NCI-H2171 treated with DMSO at 0.1 percent for 48 hours (cell line): ENCODE measurements at regions not wholly inside any gene's neighbourhood (a gene's known extent, or its start where the extent isn't known, plus 50 kb on each side); places are given as distances from the start of the nearest gene placed in this dataset.
A peak's percentile ranks its signal among the peaks of the same experiment; 100 is the strongest.

Experiments
- DNase-seq: peaks from one replicate; lab custom pipeline; 2025; lab: John Stamatoyannopoulos, UW

GRCh38 chr20:39222101-39222500 is 260.0 kb downstream of the DHX35 start:
- no peak for DNase-seq

- no peak for DNase-seq
Observed at GRCh38 chr20:39216195-39216594, 254.1 kb downstream of the DHX35 start.

GRCh38 chr20:39214828-39215227 is 252.7 kb downstream of the DHX35 start:
- peak; percentile 33 for DNase-seq

DNA sequence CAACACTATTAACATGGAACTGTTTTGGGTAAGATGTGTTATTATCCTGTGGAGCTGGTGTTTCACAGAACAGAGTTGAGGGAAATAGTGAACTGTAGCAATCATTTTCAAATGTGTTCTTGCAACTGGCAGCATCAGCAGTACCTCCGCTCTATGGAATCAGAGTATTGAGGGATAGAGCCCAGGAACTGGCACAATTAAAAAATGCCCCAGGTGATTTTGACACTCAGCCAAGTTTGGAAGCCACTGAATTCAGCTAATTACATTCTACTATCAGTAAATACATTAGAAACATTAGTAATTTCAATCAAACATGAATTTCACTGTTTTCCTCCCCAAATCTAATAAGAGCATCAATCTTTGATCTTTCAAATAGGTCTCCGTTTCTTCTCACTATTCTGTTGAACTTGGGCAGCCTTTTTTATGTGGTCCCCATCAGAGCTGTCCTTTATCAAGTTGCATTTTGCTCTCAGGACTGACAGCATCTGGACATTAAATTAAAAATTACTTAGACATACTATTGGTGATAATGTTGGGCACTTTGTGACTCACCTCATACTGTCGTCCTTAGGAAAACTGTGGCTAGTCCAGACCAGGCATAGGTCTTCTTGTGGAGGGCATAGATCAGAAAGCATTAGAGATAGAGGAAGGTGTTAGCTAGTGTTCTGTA is 251.5 kb downstream of the DHX35 start:
- no peak for DNase-seq

GRCh38 chr20:39211060-39211748 is 249.1 kb downstream of the DHX35 start:
- no peak for DNase-seq

- DNase-seq: no peak
Observed at GRCh38 chr20:39210341-39211036, 248.3 kb downstream of the DHX35 start.

DNA sequence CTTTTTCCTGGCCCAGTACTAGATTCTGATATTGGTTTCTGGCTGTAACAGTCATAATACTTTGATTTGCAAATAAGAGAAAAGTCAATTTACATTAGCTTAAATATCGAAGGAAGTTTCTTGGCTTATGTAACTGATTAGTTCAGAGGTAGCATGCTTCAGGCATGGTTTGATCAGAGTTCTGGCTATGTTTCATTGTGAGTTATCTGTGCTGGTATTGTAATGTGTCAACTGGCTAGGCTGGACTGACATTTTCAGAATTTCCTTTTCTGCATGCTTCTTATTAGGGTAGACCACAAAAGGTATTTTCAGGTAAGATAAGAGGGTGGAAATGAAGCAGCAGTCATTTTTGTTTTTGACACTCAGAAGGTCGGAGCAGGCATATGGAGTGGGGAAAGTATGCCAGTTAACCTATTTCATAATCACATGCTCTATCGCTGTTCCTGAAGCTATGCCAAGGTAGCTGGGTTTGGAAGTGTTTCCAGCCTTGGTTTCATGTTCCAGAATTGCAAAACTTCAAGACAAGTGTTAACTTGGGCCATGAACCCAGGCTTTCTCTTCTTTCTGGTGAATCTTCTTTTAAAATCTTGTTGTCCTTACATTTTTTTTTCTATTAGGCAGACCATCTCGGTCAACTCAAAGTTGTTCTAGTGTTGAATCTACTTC is 244.9 kb downstream of the DHX35 start:
- no peak for DNase-seq

GRCh38 chr20:39195582-39196021 is 233.5 kb downstream of the DHX35 start:
- DNase-seq: peak; percentile 8

GRCh38 chr20:39190666-39191570 is 228.8 kb downstream of the DHX35 start:
- DNase-seq: no peak

- no peak for DNase-seq
Observed at GRCh38 chr20:39188266-39188765, 226.2 kb downstream of the DHX35 start.

DNA sequence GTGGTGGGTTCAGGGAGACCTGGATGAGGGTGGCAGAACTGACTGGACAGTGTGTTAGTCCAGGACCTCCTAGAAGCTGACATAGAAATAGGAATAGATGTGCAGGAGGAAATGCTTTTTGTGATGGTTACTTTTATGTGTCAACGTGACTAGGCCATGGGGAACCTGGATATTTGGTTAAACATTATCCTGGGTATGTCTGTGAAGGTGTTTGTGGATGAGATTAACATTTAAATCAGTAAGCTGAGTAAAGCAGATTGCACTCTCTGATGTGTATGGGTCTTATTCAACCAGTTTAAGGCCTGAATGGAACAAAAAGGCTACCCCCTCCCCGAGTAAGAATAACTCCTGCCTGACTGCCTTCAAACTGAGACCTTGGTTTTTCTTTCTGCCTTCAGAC is 219.3 kb downstream of the DHX35 start:
- no peak for DNase-seq

GRCh38 chr20:39176457-39176856 is 214.3 kb downstream of the DHX35 start:
- no peak for DNase-seq

DNA sequence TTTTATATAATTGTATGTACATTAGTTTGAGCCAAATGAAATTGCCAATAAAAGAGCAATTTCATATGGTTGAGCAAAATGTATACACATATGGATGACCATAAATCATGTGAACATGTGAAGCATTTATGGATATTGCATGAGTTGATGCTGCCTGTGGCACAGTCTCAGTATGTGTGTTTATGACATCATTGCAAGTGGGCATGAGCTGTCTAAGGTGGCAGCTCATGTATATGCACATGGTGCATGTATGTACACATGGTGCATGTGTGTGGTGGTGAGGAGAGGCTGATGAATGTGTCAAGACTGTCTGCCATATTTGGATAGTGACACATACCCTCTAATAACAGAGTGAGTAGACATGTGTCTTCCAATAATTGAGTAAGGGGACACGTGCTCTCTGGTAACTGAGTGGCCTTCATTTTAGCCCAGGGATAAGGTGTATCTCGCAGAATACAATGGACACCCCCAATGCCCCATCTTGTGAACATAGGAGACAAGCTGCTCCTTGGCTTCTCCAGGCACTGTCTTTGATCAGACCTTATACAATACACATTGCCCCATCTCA is 208.8 kb downstream of the DHX35 start:
- DNase-seq: no peak

GRCh38 chr20:39165099-39165498 is 203.0 kb downstream of the DHX35 start:
- DNase-seq: no peak

DNA sequence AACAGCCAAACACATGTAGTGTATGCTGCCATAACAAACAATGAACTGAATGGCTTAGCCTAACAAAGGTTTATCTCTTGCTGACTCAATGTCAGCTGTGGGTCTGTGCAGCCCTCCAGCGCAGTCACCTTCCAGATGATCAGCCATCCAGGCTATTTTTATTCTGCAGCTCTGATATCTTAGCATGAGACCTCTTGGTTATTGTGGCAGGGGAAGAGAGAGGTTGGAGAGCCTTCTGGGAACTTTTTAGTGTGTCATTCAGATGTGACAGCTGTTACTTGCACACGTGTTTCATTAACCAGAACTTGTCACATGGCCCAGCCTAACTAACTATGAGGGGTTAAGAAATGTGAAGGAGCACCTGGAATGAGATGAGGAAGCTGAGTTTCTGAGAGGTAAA is 202.5 kb downstream of the DHX35 start:
- DNase-seq: peak; percentile 18

- DNase-seq: no peak
Observed at GRCh38 chr20:39163993-39164392, 201.8 kb downstream of the DHX35 start.

DNA sequence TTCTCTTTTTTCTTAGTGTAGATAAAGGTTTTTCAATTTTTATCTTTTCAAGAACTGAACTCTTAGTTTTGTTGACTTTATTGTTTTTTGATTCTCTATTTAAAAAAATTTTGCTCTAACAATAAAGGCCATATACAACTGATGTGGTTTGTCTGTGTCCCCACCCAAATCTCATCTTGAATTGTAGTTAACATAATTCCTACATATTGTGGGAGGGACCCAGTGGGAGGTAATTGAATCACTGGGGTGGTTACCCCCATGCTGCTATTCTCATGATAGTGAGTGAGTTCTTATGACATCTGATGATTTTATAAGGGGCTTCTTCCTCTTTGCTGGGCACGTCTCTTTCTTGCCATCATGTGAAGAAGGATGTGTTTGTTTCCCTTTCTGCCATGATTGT is 199.8 kb downstream of the DHX35 start:
- no peak for DNase-seq

GRCh38 chr20:39155971-39156370 is 193.8 kb downstream of the DHX35 start:
- no peak for DNase-seq

GRCh38 chr20:39152742-39153141 is 190.6 kb downstream of the DHX35 start:
- no peak for DNase-seq

- DNase-seq: no peak
Observed at GRCh38 chr20:39152126-39152525, 190.0 kb downstream of the DHX35 start.

DNA sequence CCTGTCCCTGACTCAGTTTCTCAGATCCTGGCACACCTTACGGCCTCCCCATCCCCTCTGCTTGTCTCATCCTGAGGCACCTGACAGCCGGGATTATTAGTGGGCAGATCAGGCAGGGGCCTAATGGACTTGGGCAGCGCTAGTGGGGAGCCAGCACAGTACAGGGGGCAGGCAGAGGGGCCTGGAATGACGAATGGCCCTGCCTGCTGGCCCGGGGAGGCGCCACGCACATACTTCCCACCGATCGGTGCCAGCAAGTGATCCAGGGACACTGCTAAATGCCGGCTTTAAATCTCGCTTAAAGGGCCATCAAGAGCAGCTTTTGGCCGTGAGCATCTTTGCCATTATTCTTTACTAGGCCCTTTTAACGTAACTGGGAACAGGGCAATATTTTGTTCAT is 188.4 kb downstream of the DHX35 start:
- no peak for DNase-seq
